GM13977 (cell line): ENCODE measurements at regions not wholly inside any gene's neighbourhood (a gene's known extent, or its start where the extent isn't known, plus 50 kb on each side); places are given as distances from the start of the nearest gene placed in this dataset.
"Not testable (repeated sequence)": the region's sequence is repeated elsewhere in the genome, so short reads cannot be mapped to it uniquely, and the experiment has no call there.

Source experiments
- DNase-seq: peaks from one replicate; pipeline ENCODE4 v3.0.0; 2012; ENCODE audit warnings: low spot score
- CTCF ChIP-seq: IDR thresholded peaks from 2 replicates; pipeline ENCODE4 v1.5.1; 2012; ENCODE audit warnings: mild to moderate bottlenecking, control low read depth; ENCODE audit not compliant: insufficient read depth; ENCODE audit errors: extremely low read depth, missing control alignments
- in situ Hi-C: fragments of 300-500 bp; cut with MboI; formaldehyde crosslinking; loops from one replicate; pipeline ENCODE4 v1.12.0; 2022; ENCODE audit warnings: low sequenced_read_pairs, low pct_unique_long_range_greater_than_20kb, mixed read lengths, inconsistent platforms; ENCODE audit not compliant: unreplicated experiment

- in situ Hi-C loops: loop anchor here (25.0 kb wide), 1 partner anchor 119 kb away; no protein-coding TSS in a partner anchor
- not testable (repeated sequence) for DNase-seq
Measured at GRCh38 chr6:127406722-127407121, 52.5 kb downstream of the KIAA0408 start.

- no peak for DNase-seq
- TF ChIP-seq CTCF: no peak
- in situ Hi-C loops: loop anchor here (25.0 kb wide), 1 partner anchor 119 kb away; no protein-coding TSS in a partner anchor
Measured at GRCh38 chr6:127406122-127406521, 53.1 kb downstream of the KIAA0408 start.

- in situ Hi-C loops: loop anchor here (25.0 kb wide), 1 partner anchor 117 kb away; no protein-coding TSS in a partner anchor
- DNase-seq: no peak
- no peak for TF ChIP-seq CTCF
Measured at GRCh38 chr6:127404594-127405178, 54.5 kb downstream of the KIAA0408 start.

GRCh38 chr6:127404133-127404532 is 55.1 kb downstream of the KIAA0408 start:
- TF ChIP-seq CTCF: no peak
- in situ Hi-C loops: loop anchor here (25.0 kb wide), 1 partner anchor 117 kb away; no protein-coding TSS in a partner anchor
- DNase-seq: peak; percentile 20

- in situ Hi-C loops: loop anchor here (25.0 kb wide), 1 partner anchor 116 kb away; no protein-coding TSS in a partner anchor
- DNase-seq: peak; percentile 29
- no peak for TF ChIP-seq CTCF
Measured at GRCh38 chr6:127403636-127404035, 55.6 kb downstream of the KIAA0408 start.

GRCh38 chr6:127402890-127403617 is 56.1 kb downstream of the KIAA0408 start:
- TF ChIP-seq CTCF: no peak
- in situ Hi-C loops: loop anchor here (25.0 kb wide), 1 partner anchor 116 kb away; no protein-coding TSS in a partner anchor
- DNase-seq: no peak

- DNase-seq: no peak
Measured at GRCh38 chr6:127397729-127398630, 54.6 kb upstream of the ECHDC1 start.

GRCh38 chr6:127397171-127397597 is 53.8 kb upstream of the ECHDC1 start:
- DNase-seq, in situ Hi-C loops: not testable (repeated sequence)

More at GRCh38 chr6:127397729-127398630, 54.6 kb upstream of the ECHDC1 start:
- in situ Hi-C loops: no loop called here
- TF ChIP-seq CTCF: no peak
